Tibial nerve (tissue), 4 donors: ENCODE measurements at regions not wholly inside any gene's neighbourhood (a gene's known extent, or its start where the extent isn't known, plus 50 kb on each side); places are given as distances from the start of the nearest gene placed in this dataset.

Experiments used
- DNase-seq, 2 donors: peaks; one replicate each; pipeline ENCODE4 v3.0.0-alpha.2; 2019; ENCODE audit warnings: low spot score in 2 of 2
- H3K27ac ChIP-seq, 4 donors: fragments of 200-600 bp; sonication (generic) in 3 of 4; one replicate each; pipeline ENCODE4 v1.5.1; 2017 to 2019; ENCODE audit warnings: mild to moderate bottlenecking in 1 of 4
- H3K27me3 ChIP-seq, 2 donors: fragments of 200-600 bp; sonication (generic) in 1 of 2; one replicate each; pipeline versions ENCODE4 v1.5.1 to v1.6.0; 2017 to 2019
- H3K36me3 ChIP-seq, 3 donors: fragments of 200-600 bp; sonication (generic); one replicate each; pipeline ENCODE4 v1.5.1; 2018 to 2019
- H3K4me1 ChIP-seq, 4 donors: fragments of 200-600 bp; sonication (generic) in 3 of 4; one replicate each; pipeline ENCODE4 v1.5.1; 2017 to 2019
- H3K4me3 ChIP-seq, 4 donors: fragments of 200-600 bp; sonication (generic) in 3 of 4; one replicate each; pipeline ENCODE4 v1.5.1; 2017 to 2019; ENCODE audit warnings: mild to moderate bottlenecking in 1 of 4, moderate library complexity in 1 of 4
- H3K9me3 ChIP-seq, 4 donors: fragments of 200-600 bp; sonication (generic) in 3 of 4; one replicate each; pipeline ENCODE4 v1.5.1; 2017 to 2019
- CTCF ChIP-seq, 5 experiments: fragments of 200-600 bp in 3 of 5; fragments of 450-650 bp in 2 of 5; sonication (generic) in 3 of 5; IDR thresholded peaks; one replicate each; pipeline ENCODE4 v1.5.1; 2016 to 2019; ENCODE audit warnings: antibody characterized with exemption in 5 of 5, mild to moderate bottlenecking in 3 of 5, moderate library complexity in 2 of 5
- EP300 ChIP-seq, 2 donors: sonication (generic); formaldehyde crosslinking; IDR thresholded peaks; one replicate each; pipeline ENCODE4 v1.6.1; 2017; ENCODE audit warnings: antibody characterized with exemption in 2 of 2, mild to moderate bottlenecking in 1 of 2
- POLR2A ChIP-seq, 2 donors: fragments of 450-650 bp; IDR thresholded peaks; one replicate each; pipeline ENCODE4 v1.6.1; 2017; ENCODE audit warnings: antibody characterized with exemption in 2 of 2, mild to moderate bottlenecking in 2 of 2, moderate library complexity in 2 of 2
- WGBS, 2 donors: methylation state at CpG; one replicate each; pipeline ENCODE4 v1.1.5; 2018; 5-methylcytosine and 5-hydroxymethylcytosine counted together

DNA sequence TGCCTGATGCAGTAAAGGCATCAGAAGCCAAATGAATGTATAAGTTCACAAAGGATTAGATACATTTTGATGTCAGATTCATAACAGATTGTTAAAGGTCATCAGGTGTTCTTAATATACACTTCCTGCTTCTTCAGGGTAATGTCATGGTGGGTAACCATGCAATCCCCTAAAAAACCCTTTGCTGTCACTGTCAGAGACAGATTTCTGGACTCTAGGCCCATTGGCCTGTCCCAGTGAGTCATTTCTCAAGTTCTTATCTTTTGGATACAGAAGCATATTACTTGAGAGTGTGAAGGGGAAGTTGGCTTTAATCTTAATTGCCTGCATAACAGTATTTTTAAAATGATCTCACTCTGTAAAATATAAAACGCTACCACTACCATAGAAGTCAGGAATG lies 895.6 kb upstream of the MAP3K7 start:
- TF ChIP-seq CTCF (IDR thresholded peaks at IDR 0.05) = no peak
- TF ChIP-seq POLR2A (IDR thresholded peaks at IDR 0.05) = no peak
- TF ChIP-seq EP300 (IDR thresholded peaks at IDR 0.05) = no peak
- Histone ChIP-seq H3K27me3 (no peaks in the 10 kb centered on the region), H3K36me3 (no peaks in the 10 kb centered on the region), H3K4me3 (no peak overlapping the region), H3K9me3 (no peaks in the 10 kb centered on the region), H3K4me1 (no peaks in the 10 kb centered on the region), H3K27ac (no peak overlapping the region)
- WGBS, 2 donors = 47% methylated on average over 1 of the region's 1 CpG
- no peak for DNase-seq

- Histone ChIP-seq H3K9me3 (no peaks in the 10 kb centered on the region), H3K4me3 (no peak overlapping the region), H3K4me1 (peaks cover 0 to 8% (median 0%) of the 10 kb centered on the region in 4 donors), H3K27me3 (no peaks in the 10 kb centered on the region), H3K36me3 (no peaks in the 10 kb centered on the region), H3K27ac (no peak overlapping the region)
- no peak for DNase-seq
- 53 to 59% methylated on average over 1 of the region's 1 CpG for WGBS, 2 donors
- TF ChIP-seq POLR2A (IDR thresholded peaks at IDR 0.05) (no peak), EP300 (IDR thresholded peaks at IDR 0.05) (no peak), CTCF (IDR thresholded peaks at IDR 0.05) (no peak)
Observed at GRCh38 chr6:91480402-91480801, 893.5 kb upstream of the MAP3K7 start.

DNA sequence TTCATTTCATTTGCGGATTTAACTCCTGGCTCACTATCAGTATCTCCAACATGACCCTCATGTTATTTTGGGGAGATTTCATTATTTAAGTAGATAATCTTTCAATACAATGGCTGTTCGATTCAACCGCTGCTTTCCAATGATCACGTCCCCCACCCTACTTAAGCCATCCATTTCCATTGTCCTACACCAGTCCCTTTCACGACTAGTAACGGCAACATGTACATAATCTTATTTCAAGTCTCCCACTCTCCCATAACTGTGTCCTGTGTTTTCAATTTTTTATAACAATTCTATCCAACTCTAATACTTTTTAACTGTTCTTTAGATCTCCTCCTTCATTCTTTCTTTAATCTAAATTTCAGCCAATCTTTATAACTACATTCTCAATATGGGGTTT lies 890.8 kb upstream of the MAP3K7 start:
- WGBS, 2 donors = 97 to 99% methylated on average over 6 of the region's 6 CpGs

DNA sequence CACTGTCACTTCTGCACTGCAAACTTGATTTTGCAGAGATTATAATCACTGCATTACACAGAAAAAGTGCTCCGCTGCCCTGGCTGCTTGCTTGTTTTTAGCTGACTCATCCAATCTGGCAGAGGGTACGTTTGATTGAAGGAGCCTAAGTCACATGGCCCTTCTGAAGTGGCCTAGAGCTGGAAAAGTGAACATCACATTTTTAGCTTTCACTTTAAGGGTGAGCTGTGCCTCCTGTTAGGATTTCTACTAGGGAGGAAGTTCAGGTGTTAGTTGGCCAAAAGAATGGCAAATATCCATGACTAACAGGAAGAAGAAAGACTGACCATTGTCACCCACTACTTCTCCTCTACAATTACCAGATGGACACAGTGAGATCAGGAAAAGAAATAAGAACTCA lies 889.1 kb upstream of the MAP3K7 start:
- no peak for TF ChIP-seq CTCF (IDR thresholded peaks at IDR 0.05)
- no peak for TF ChIP-seq POLR2A (IDR thresholded peaks at IDR 0.05)
- no peak for TF ChIP-seq EP300 (IDR thresholded peaks at IDR 0.05)
- DNase-seq = no peak
- 20 to 22% methylated on average over 2 of the region's 2 CpGs for WGBS, 2 donors
- H3K27me3 ChIP-seq = no peaks in the 10 kb centered on the region
- no peaks in the 10 kb centered on the region for H3K36me3 ChIP-seq
- no peak overlapping the region for H3K4me3 ChIP-seq
- H3K4me1 ChIP-seq = peaks cover 0 to 8% (median 0%) of the 10 kb centered on the region in 4 donors
- H3K27ac ChIP-seq = no peak overlapping the region
- H3K9me3 ChIP-seq = no peaks in the 10 kb centered on the region

More for the DNA sequence above, 890.8 kb upstream of the MAP3K7 start:
- Histone ChIP-seq H3K4me1 (peaks cover 0 to 8% (median 0%) of the 10 kb centered on the region in 4 donors), H3K27me3 (no peaks in the 10 kb centered on the region), H3K36me3 (no peaks in the 10 kb centered on the region), H3K9me3 (no peaks in the 10 kb centered on the region), H3K27ac (no peak overlapping the region), H3K4me3 (no peak overlapping the region)
- no peak for TF ChIP-seq CTCF (IDR thresholded peaks at IDR 0.05)
- TF ChIP-seq EP300 (IDR thresholded peaks at IDR 0.05) = no peak
- TF ChIP-seq POLR2A (IDR thresholded peaks at IDR 0.05) = no peak
- DNase-seq = no peak

DNA sequence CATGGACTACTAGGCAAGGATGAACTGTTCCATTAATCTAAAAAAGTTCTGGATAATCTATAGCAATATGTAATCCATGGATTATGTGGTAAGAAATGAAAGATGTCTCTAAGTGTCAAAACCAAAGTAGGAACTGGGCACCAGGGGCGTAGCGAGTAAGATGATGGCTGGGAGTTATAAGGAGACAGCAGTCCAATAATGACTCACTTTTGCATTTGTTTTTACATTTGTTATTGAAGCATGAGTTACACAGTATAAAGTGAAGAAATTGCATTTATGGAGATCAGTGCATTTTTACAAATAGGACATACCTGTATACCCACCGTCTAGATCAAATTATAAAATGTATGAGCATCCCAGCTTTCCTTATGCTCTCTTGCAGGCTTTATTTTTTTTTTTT lies 878.5 kb upstream of the MAP3K7 start:
- Histone ChIP-seq H3K9me3 (peaks cover 0 to 10% (median 0%) of the 10 kb centered on the region in 4 donors), H3K4me1 (no peaks in the 10 kb centered on the region), H3K27me3 (no peaks in the 10 kb centered on the region), H3K36me3 (no peaks in the 10 kb centered on the region), H3K4me3 (no peak overlapping the region), H3K27ac (no peak overlapping the region)
- DNase-seq = no peak
- 92 to 98% methylated on average over 3 of the region's 3 CpGs for WGBS, 2 donors
- TF ChIP-seq EP300 (IDR thresholded peaks at IDR 0.05) (no peak), POLR2A (IDR thresholded peaks at IDR 0.05) (no peak)

- Histone ChIP-seq H3K9me3 (peaks cover 0 to 6% (median 0%) of the 10 kb centered on the region in 4 donors), H3K4me1 (no peaks in the 10 kb centered on the region)
Observed at GRCh38 chr6:91464718-91465117, 877.8 kb upstream of the MAP3K7 start.

More at GRCh38 chr6:91464718-91465117, 877.8 kb upstream of the MAP3K7 start:
- DNase-seq = no peak
- no peak overlapping the region for H3K27ac ChIP-seq
- H3K36me3 ChIP-seq = no peaks in the 10 kb centered on the region
- H3K4me3 ChIP-seq = no peak overlapping the region
- H3K27me3 ChIP-seq = no peaks in the 10 kb centered on the region
- no peak for TF ChIP-seq POLR2A (IDR thresholded peaks at IDR 0.05)
- no peak for TF ChIP-seq CTCF (IDR thresholded peaks at IDR 0.05)
- no peak for TF ChIP-seq EP300 (IDR thresholded peaks at IDR 0.05)
